ENCODE measurements at regions not wholly inside any gene's neighbourhood (a gene's known extent, or its start where the extent isn't known, plus 50 kb on each side); places are given as distances from the start of the nearest gene placed in this dataset.

DNA sequence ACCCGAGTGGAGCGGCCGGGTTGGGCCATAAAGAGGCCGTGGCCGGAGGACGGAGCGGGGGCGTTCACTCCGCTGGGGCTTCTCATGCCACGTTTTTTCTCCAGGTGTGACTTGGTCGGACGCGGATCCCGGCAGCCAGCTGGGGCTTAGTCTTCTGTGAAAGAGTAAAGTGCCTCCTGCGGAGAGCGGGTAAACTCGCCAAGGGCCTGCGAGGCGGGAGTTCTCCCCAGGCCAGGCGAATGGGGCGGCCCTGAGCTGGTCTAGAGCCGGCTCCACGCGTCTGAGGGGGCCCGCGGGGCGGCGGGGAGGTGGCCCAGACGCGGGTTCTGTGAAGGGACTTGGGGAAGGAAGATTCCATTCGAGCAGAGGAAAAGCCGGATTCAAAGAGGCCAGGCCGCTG lies 86.3 kb upstream of the VIPR2 start:
- TF ChIP-seq EP300 (IDR thresholded peaks at IDR 0.05): no peak
- TF ChIP-seq, protein P1, sequence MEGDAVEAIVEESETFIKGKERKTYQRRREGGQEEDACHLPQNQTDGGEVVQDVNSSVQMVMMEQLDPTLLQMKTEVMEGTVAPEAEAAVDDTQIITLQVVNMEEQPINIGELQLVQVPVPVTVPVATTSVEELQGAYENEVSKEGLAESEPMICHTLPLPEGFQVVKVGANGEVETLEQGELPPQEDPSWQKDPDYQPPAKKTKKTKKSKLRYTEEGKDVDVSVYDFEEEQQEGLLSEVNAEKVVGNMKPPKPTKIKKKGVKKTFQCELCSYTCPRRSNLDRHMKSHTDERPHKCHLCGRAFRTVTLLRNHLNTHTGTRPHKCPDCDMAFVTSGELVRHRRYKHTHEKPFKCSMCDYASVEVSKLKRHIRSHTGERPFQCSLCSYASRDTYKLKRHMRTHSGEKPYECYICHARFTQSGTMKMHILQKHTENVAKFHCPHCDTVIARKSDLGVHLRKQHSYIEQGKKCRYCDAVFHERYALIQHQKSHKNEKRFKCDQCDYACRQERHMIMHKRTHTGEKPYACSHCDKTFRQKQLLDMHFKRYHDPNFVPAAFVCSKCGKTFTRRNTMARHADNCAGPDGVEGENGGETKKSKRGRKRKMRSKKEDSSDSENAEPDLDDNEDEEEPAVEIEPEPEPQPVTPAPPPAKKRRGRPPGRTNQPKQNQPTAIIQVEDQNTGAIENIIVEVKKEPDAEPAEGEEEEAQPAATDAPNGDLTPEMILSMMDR (IDR thresholded peaks at IDR 0.05): no peak
